Right lobe of liver (tissue), 4 donors: ENCODE measurements at regions not wholly inside any gene's neighbourhood (a gene's known extent, or its start where the extent isn't known, plus 50 kb on each side); places are given as distances from the start of the nearest gene placed in this dataset.
"Not testable (repeated sequence)": the region's sequence is repeated elsewhere in the genome, so short reads cannot be mapped to it uniquely, and the experiment has no call there.

Experiments used
- CTCF ChIP-seq, 4 donors: fragments of 200-600 bp in 3 of 4; fragments of 450-650 bp in 1 of 4; IDR thresholded peaks; one replicate each; pipeline versions ENCODE4 v1.5.1 to v1.8.0; 2016 to 2022; ENCODE audit warnings: antibody characterized with exemption in 4 of 4, mild to moderate bottlenecking in 2 of 4
- POLR2A ChIP-seq: fragments of 450-650 bp; IDR thresholded peaks from one replicate; pipeline ENCODE4 v1.6.1; 2017; ENCODE audit warnings: antibody characterized with exemption, mild to moderate bottlenecking
- donor health status: DM: no; HTN: no; CAD: no.
- donor health status: DM: no; HTN: no; CAD: no.
- donor health status: DM: no; HTN: yes; CAD: no.

- not testable (repeated sequence) for TF ChIP-seq CTCF (IDR thresholded peaks at IDR 0.05); POLR2A
Observed at GRCh38 chr21:10377758-10378157, 143.6 kb upstream of the TPTE start.
